IPS-20b (cell line): ENCODE measurements at regions not wholly inside any gene's neighbourhood (a gene's known extent, or its start where the extent isn't known, plus 50 kb on each side); places are given as distances from the start of the nearest gene placed in this dataset.
"Not testable (repeated sequence)": the region's sequence is repeated elsewhere in the genome, so short reads cannot be mapped to it uniquely, and the experiment has no call there.

Experiments used
- H3K27ac ChIP-seq: one replicate; pipeline ENCODE4 v1.5.1; 2013; ENCODE audit warnings: low read length
- H3K27me3 ChIP-seq: 2 replicates; pipeline ENCODE4 v1.6.1; 2013; ENCODE audit warnings: mild to moderate bottlenecking, low read length, inconsistent platforms; ENCODE audit not compliant: insufficient read depth
- H3K36me3 ChIP-seq: 2 replicates; pipeline ENCODE4 v1.6.1; 2013; ENCODE audit warnings: low read depth, mild to moderate bottlenecking, inconsistent platforms, low read length, moderate library complexity; ENCODE audit not compliant: insufficient read depth
- H3K4me1 ChIP-seq: 2 replicates; pipeline ENCODE4 v1.6.1; 2013; ENCODE audit warnings: mild to moderate bottlenecking, control low read depth, inconsistent platforms, low read length, moderate library complexity; ENCODE audit not compliant: insufficient read depth
- H3K4me3 ChIP-seq: 2 replicates; pipeline ENCODE4 v1.5.1; 2013; ENCODE audit warnings: mild to moderate bottlenecking, low read length, inconsistent platforms
- H3K9ac ChIP-seq: 2 replicates; pipeline ENCODE4 v1.6.1; 2013; ENCODE audit warnings: low read depth, mild to moderate bottlenecking, inconsistent platforms, low read length, moderate library complexity
- H3K9me3 ChIP-seq: 2 replicates; pipeline ENCODE4 v1.6.1; 2013; ENCODE audit warnings: mild to moderate bottlenecking, low read depth, low read length, inconsistent platforms; ENCODE audit not compliant: insufficient read depth

- not testable (repeated sequence) for H3K27ac ChIP-seq, H3K4me1 ChIP-seq, H3K27me3 ChIP-seq, H3K4me3 ChIP-seq, H3K36me3 ChIP-seq, H3K9me3 ChIP-seq, H3K9ac ChIP-seq
These were observed 144.2 kb upstream of the TRPC5 start for GRCh38 chrX:112226795-112227194.

GRCh38 chrX:112223391-112223790 is 140.8 kb upstream of the TRPC5 start:
- no peak overlapping the region for H3K27ac ChIP-seq
- H3K27me3 ChIP-seq, result no peaks in the 10 kb centered on the region
- no peak overlapping the region for H3K4me3 ChIP-seq
- no peaks in the 10 kb centered on the region for H3K4me1 ChIP-seq
- H3K9ac ChIP-seq, result no peak overlapping the region
- H3K9me3 ChIP-seq, result no peaks in the 10 kb centered on the region
- no peaks in the 10 kb centered on the region for H3K36me3 ChIP-seq

- Histone ChIP-seq H3K4me1 (no peaks in the 10 kb centered on the region), H3K9me3 (no peaks in the 10 kb centered on the region), H3K27ac (no peak overlapping the region), H3K4me3 (no peak overlapping the region), H3K27me3 (no peaks in the 10 kb centered on the region), H3K36me3 (no peaks in the 10 kb centered on the region), H3K9ac (no peak overlapping the region)
These were observed 135.8 kb upstream of the TRPC5 start for GRCh38 chrX:112218388-112218787.

- no peaks in the 10 kb centered on the region for H3K36me3 ChIP-seq
- no peak overlapping the region for H3K27ac ChIP-seq
- no peaks in the 10 kb centered on the region for H3K4me1 ChIP-seq
- no peak overlapping the region for H3K9ac ChIP-seq
- H3K4me3 ChIP-seq, result no peak overlapping the region
- H3K27me3 ChIP-seq, result no peaks in the 10 kb centered on the region
- no peaks in the 10 kb centered on the region for H3K9me3 ChIP-seq
These were observed 128.9 kb upstream of the TRPC5 start for GRCh38 chrX:112211459-112211858.

- H3K9ac ChIP-seq, result no peak overlapping the region
- H3K27me3 ChIP-seq, result no peaks in the 10 kb centered on the region
- H3K36me3 ChIP-seq, result no peaks in the 10 kb centered on the region
- H3K27ac ChIP-seq, result no peak overlapping the region
- no peaks in the 10 kb centered on the region for H3K4me1 ChIP-seq
- no peak overlapping the region for H3K4me3 ChIP-seq
- no peaks in the 10 kb centered on the region for H3K9me3 ChIP-seq
These were observed 115.3 kb upstream of the TRPC5 start for GRCh38 chrX:112197840-112198239.

GRCh38 chrX:112190646-112191045 is 108.1 kb upstream of the TRPC5 start:
- Histone ChIP-seq H3K36me3 (no peaks in the 10 kb centered on the region), H3K27me3 (no peaks in the 10 kb centered on the region), H3K4me1 (no peaks in the 10 kb centered on the region), H3K9me3 (no peaks in the 10 kb centered on the region), H3K9ac (no peak overlapping the region), H3K4me3 (no peak overlapping the region), H3K27ac (no peak overlapping the region)

GRCh38 chrX:112181361-112181760 is 98.8 kb upstream of the TRPC5 start:
- not testable (repeated sequence) for H3K36me3 ChIP-seq, H3K27me3 ChIP-seq, H3K27ac ChIP-seq, H3K4me1 ChIP-seq, H3K4me3 ChIP-seq, H3K9ac ChIP-seq, H3K9me3 ChIP-seq

GRCh38 chrX:112164420-112164819 is 81.8 kb upstream of the TRPC5 start:
- H3K4me3 ChIP-seq, result no peak overlapping the region
- H3K36me3 ChIP-seq, result no peaks in the 10 kb centered on the region
- H3K27ac ChIP-seq, result no peak overlapping the region
- no peaks in the 10 kb centered on the region for H3K9me3 ChIP-seq
- H3K27me3 ChIP-seq, result no peaks in the 10 kb centered on the region
- H3K4me1 ChIP-seq, result peaks cover 7% of the 10 kb centered on the region; the same call in 1 of the 2 replicates
- H3K9ac ChIP-seq, result no peak overlapping the region

GRCh38 chrX:112163906-112164305 is 81.3 kb upstream of the TRPC5 start:
- no peak overlapping the region for H3K9ac ChIP-seq
- no peak overlapping the region for H3K27ac ChIP-seq
- no peaks in the 10 kb centered on the region for H3K36me3 ChIP-seq
- H3K9me3 ChIP-seq, result no peaks in the 10 kb centered on the region
- H3K27me3 ChIP-seq, result no peaks in the 10 kb centered on the region
- H3K4me3 ChIP-seq, result no peak overlapping the region
- H3K4me1 ChIP-seq, result peaks cover 7% of the 10 kb centered on the region; the same call in 1 of the 2 replicates

- Histone ChIP-seq H3K9me3 (no peaks in the 10 kb centered on the region), H3K9ac (no peak overlapping the region), H3K36me3 (no peaks in the 10 kb centered on the region), H3K27ac (no peak overlapping the region), H3K4me3 (no peak overlapping the region), H3K4me1 (peaks cover 4% of the 10 kb centered on the region), H3K27me3 (no peaks in the 10 kb centered on the region)
These were observed 65.8 kb upstream of the TRPC5 start for GRCh38 chrX:112148397-112148796.

- H3K27me3 ChIP-seq, result no peaks in the 10 kb centered on the region
- H3K9ac ChIP-seq, result no peak overlapping the region
- H3K36me3 ChIP-seq, result no peaks in the 10 kb centered on the region
- no peak overlapping the region for H3K4me3 ChIP-seq
- peaks cover 4% of the 10 kb centered on the region for H3K4me1 ChIP-seq
- H3K9me3 ChIP-seq, result no peaks in the 10 kb centered on the region
- no peak overlapping the region for H3K27ac ChIP-seq
These were observed 64.6 kb upstream of the TRPC5 start for GRCh38 chrX:112147206-112147605.

GRCh38 chrX:112137276-112137675 is 54.7 kb upstream of the TRPC5 start:
- Histone ChIP-seq H3K4me3 (no peak overlapping the region), H3K27ac (no peak overlapping the region), H3K27me3 (no peaks in the 10 kb centered on the region), H3K9ac (no peak overlapping the region), H3K9me3 (no peaks in the 10 kb centered on the region), H3K36me3 (no peaks in the 10 kb centered on the region), H3K4me1 (no peaks in the 10 kb centered on the region)
